ENCODE measurements at regions not wholly inside any gene's neighbourhood (a gene's known extent, or its start where the extent isn't known, plus 50 kb on each side); places are given as distances from the start of the nearest gene placed in this dataset.

DNA sequence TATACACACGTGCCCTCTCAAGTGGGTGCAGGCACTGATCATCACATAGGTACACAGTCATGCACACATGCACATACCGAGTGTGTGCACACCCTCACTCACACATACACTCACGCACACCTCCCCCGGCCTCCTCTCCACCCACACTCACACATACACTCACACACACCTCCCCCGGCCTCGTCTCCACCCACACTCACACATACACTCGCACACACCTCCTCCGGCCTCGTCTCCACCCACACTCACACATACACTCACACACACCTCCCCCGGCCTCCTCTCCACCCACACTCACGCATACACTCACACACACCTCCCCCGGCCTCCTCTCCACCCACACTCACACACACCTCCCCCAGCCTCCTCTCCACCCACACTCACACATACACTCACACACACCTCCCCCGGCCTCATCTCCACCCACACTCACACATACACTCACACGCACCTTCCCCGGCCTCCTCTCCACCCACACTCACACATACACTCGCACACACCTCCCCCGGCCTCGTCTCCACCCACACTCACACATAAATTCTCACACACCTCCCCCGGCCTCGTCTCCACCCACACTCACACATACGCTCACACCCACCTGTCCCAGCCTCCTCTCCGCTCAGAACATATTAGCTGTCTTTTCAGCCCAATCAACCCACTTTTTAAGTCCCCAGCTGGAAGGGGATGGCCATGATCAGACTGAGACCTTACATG is 105.2 kb upstream of the VSTM2B start:
- in situ Hi-C loops (cut with HindIII; ENCODE audit: low sequenced_read_pairs), result no loop called here

DNA sequence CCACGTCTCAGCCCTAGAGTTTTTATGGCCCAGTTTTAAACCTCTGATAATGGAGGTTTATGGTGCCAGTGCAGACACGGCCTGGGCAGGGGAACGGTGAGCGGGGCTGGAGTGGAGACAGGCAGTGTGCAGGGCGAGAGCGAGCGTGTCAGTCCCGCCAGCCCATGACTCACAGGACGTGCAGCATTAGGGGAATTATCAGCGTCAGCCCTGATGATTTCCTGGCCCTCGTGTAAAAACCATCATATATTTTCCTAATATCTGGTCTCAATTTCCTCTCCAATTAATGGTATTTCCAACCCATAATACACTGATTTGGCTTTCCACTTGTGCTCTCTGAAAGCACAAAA is 104.6 kb upstream of the VSTM2B start:
- in situ Hi-C loops (cut with HindIII; ENCODE audit: low sequenced_read_pairs), result no loop called here

DNA sequence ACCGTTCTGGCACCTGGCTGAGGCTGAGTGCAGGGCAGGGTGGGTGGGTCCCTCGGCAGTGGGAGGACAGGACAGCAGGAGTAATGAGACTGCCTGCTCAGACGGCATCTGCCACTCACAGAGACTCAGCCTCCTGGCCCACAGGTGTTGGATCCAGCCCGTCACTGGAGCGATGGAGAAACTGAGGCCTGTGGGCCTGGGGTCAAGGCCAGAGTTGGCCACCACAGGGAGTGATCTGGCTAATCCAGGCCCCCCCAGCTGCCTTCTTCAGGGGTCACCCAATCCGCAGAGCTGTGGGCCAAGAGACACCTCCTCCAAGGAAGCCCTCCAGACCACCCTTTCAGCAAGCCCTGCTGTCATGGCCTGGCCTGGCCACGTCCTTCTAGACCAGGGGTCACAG is 103.7 kb upstream of the VSTM2B start:
- in situ Hi-C loops (cut with HindIII; ENCODE audit: low sequenced_read_pairs), result no loop called here

GRCh38 chr19:29422486-29423085 is 103.2 kb upstream of the VSTM2B start:
- in situ Hi-C loops (cut with HindIII; ENCODE audit: low sequenced_read_pairs), result no loop called here

DNA sequence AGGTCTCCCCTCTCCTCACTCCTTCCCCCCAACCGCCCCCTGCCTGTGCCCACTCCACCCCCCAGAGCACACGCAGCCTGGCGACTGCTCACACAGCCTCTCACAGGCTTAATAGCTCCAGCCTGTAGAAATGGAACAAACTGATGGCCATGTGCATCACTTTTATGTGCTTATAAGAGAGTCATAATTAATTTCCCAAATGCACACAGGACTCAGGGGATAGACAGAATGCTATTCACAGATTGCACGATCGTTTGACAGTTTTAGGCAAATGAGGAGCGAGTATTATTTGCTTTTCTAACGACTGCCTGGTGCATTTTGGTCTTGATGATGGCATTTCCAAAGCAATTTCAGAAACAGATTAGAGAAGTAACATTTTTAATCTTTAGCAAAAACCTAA is 97.7 kb upstream of the VSTM2B start:
- in situ Hi-C loops (cut with HindIII; ENCODE audit: low sequenced_read_pairs), result loop anchor here (5.0 kb wide), 2 partner anchors 99 to 101 kb away; partner anchors contain the start of gene VSTM2B

DNA sequence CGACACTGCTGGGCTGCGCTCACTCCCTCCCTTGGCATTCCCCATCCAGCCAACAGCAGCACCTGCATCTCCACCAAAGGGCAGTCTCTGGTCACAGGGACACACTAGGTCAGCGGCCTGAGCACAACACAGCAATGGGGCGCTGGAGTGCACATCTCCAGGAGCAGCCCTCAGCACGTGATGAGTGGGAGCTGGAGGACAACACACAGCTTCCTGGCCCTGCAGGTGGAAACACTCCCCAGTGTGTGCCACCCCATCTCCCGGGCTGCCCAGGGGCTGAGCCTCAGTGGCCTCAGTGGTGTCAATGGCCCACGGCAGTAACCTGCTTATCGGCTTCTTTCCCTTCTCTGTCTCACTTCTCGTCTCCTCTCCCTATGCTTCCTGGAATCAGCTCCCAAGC is 96.8 kb upstream of the VSTM2B start:
- in situ Hi-C loops (cut with HindIII; ENCODE audit: low sequenced_read_pairs), result loop anchor here (5.0 kb wide), 2 partner anchors 98 to 102 kb away; partner anchors contain the start of gene VSTM2B

GRCh38 chr19:29429581-29429980 is 96.2 kb upstream of the VSTM2B start:
- in situ Hi-C loops (cut with HindIII; ENCODE audit: low sequenced_read_pairs), result loop anchor here (5.0 kb wide), 2 partner anchors 98 to 102 kb away; partner anchors contain the start of gene VSTM2B

DNA sequence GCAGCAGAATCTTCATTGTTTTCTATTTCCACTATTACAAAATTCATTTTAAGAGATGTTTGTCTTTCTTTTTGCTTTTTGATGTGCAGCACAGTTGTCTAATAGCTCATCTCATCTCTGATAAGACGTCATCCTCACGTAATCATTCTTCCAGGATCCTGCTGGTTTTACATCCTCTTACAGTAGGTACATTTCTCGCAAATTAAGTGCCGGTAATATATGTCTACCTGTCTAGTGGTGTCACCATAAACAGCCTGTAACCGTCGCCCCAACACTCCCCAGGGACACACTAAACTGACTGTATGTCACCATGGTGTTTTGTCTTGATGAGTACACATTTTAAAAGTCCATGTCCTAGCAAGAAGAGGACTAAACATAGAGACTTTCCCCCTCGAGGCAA is 94.5 kb upstream of the VSTM2B start:
- in situ Hi-C loops (cut with HindIII; ENCODE audit: low sequenced_read_pairs), result no loop called here

DNA sequence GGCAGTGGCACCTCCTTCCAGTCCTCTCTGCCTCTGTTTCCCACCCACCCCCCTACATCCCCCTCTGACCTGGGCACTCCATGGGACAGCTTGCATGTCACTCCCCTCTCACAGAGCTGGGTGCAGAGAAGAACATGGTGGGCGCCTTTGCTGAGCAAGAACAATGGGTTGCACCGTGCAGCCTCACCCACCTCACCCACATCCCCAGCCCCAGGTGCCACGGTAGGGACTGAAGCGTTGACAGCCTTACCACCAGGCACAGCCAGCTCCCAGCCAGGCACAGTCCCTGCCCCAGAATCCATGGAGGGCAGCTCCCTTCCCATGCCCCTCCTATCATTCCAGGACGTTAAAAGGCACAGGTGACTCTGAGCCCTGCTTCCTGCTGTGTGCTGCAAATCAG is 93.1 kb upstream of the VSTM2B start:
- in situ Hi-C loops (cut with HindIII; ENCODE audit: low sequenced_read_pairs), result no loop called here

DNA sequence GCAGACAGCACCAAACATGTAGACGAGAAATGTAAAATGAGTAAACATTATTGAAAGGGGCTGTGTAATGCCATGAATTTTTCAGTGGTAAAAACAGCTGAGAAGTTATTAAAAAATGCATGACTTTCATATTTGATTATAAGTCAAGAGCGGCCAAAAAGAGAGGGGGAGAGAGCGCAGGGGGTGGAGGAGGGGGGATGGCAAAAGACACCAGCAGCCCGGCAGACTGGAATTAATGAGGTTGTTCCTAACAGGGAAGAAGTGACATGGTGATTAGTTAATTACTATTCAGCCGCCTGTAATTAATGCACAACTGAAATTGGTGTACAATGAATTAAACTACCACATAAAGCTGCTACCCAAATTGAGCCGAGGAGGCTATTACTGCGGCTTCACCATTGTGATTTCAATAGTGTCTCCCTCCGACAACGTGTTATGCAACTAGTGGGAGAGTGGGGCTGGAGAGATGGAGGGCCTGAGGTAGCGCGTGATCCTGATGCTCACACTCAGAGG is 89.1 kb upstream of the VSTM2B start:
- in situ Hi-C loops (cut with HindIII; ENCODE audit: low sequenced_read_pairs), result no loop called here

DNA sequence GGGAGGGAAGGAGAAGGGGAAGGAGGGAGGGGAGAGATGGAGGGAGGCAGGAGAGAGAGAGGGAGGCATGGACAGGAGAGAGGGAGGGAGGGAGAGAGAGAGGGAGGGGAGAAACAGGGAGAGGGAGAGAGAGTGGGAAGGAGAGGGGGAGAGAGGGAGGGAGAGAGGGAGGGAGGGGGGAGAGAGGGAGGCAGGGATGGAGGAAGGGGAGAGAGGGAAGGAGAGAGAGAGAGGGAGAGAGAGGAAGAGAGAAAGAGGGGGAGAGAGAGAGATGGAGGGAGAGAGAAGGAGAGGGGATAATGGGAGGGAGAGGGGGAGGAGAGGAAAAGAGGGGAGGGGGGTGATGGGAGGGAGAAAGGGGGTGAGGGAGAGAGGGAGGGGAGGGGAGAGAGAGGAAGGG is 86.8 kb upstream of the VSTM2B start:
- in situ Hi-C loops (cut with HindIII; ENCODE audit: low sequenced_read_pairs), result no loop called here

DNA sequence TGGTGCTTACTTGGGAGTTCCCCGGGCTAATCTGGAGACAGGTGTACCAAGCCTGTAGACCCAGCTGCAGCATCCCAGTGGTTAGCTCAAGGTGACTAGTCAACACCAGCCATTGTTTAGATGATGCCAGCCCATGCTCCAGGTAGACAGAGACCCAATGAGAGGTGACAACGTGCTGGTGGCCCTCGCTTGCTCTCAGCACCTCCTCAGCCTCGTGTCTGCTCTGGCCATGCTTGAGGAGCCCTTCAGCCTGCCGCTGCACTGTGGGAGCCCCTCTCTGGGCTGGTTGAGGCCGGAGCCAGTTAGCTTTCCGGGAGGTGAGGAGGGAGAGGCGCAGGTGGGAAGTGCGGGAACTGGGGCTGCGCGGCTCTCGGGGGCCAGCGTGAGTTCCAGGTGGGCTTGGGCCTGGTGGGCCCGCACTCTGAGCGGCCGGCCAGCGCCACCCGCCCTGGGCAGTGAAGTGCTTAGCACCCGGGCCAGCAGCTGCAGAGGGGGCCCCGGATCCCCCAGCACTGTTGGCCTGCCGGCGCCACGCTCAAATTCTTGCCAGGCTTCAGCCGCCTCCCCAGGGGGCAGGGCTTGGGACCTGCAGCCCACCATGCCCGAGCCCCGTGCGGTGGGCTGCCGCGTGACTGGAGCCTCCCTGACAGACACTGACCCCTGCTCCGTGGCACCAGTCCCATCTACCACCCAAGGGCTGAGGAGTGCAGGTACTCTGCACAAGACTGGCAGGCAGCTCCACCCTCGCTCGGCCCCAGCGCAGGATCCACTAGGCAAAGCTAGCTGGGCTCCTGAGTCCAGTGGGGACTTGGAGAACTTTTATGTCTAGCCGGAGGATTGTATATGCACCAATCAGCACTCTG is 85.9 kb upstream of the VSTM2B start:
- in situ Hi-C loops (cut with HindIII; ENCODE audit: low sequenced_read_pairs), result no loop called here

GRCh38 chr19:29442094-29442493 is 83.7 kb upstream of the VSTM2B start:
- in situ Hi-C loops (cut with HindIII; ENCODE audit: low sequenced_read_pairs), result no loop called here

- in situ Hi-C loops (cut with HindIII; ENCODE audit: low sequenced_read_pairs), result no loop called here
Measured at GRCh38 chr19:29442910-29443309, 82.9 kb upstream of the VSTM2B start.

GRCh38 chr19:29445246-29445645 is 80.5 kb upstream of the VSTM2B start:
- in situ Hi-C loops (cut with HindIII; ENCODE audit: low sequenced_read_pairs), result no loop called here

- in situ Hi-C loops (cut with HindIII; ENCODE audit: low sequenced_read_pairs), result no loop called here
Measured at GRCh38 chr19:29446361-29446760, 79.4 kb upstream of the VSTM2B start.

DNA sequence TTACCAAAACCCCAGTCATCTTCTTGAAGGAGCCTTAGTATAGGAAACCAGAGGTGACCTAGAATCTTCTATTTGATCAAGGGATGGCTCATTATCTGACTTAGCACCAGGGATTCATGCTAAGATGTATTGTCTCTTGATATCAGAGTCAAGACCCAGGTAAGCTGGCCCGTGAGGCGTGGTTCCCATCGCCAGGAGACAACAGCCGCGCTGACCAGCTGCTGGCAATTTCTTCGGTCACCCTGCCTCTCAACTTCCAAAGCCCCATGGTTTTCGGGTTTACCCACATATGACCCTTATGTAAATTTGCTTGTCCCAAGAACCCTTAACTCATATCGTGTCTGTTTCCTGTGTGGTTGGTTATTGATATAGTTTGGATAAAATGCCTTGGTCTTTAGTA is 77.7 kb upstream of the VSTM2B start:
- in situ Hi-C loops (cut with HindIII; ENCODE audit: low sequenced_read_pairs), result no loop called here

DNA sequence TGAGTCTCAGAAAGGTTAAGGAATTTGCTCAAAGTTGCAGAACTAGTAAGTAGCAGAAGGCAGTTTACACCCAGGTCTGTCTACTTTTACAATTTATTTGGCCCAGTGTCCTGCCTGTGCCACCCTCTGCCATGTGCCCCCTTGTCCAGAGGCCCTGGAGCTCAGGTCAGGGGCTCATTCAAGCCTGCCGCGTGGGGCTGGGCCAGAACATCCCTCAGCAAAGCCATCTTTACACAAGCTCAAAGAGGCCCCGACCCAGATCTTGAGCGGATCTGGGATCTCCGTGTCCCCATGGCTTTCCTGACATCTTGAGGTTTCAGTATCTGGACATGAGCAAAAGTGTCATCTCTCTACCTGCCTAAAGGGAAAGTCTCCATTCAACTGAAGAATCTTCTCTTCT is 76.4 kb upstream of the VSTM2B start:
- in situ Hi-C loops (cut with HindIII; ENCODE audit: low sequenced_read_pairs), result no loop called here

- in situ Hi-C loops (cut with HindIII; ENCODE audit: low sequenced_read_pairs), result no loop called here
Measured at GRCh38 chr19:29450306-29450705, 75.5 kb upstream of the VSTM2B start.

DNA sequence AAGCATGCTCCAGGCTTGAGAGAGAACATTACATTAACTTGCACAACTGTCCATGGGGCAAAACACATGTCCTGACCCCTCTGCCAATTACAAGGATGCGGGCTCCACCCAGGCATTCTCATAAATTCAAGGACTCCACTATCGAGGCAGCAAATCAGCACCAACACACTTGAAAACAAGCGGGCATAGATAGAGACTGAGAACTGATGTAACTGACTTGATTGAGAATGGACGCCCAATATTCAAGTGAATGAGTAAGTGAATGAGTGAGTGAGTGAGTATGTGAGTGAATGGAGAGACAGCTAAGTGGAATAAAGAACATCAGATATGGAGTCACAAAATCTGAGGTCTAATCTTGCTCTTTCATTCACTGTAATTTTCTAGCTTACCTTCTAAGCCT is 75.0 kb upstream of the VSTM2B start:
- in situ Hi-C loops (cut with HindIII; ENCODE audit: low sequenced_read_pairs), result no loop called here

GRCh38 chr19:29454109-29454508 is 71.7 kb upstream of the VSTM2B start:
- in situ Hi-C loops (cut with HindIII; ENCODE audit: low sequenced_read_pairs), result no loop called here

DNA sequence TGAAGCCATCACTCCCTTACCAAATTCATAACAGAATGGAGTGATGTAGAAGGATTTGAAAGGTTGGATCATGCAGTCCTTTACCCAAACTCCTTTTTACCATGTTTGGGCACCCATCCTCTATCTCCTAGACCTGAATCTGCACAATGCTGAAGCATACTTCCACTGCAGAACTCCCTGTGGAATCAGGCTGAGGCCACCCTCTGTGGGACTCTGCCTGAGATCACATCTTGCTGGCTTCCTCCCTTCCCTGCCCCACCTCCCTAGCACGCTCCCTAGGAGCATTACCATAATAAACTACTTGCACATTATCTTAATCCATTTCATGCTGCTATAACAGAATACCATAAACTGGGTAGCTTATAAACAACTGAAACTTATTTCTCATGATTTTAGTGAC is 68.4 kb upstream of the VSTM2B start:
- in situ Hi-C loops (cut with HindIII; ENCODE audit: low sequenced_read_pairs), result no loop called here

Measured in endothelial cell of hepatic sinusoid (primary cell).